ENCODE measurements at regions not wholly inside any gene's neighbourhood (a gene's known extent, or its start where the extent isn't known, plus 50 kb on each side); places are given as distances from the start of the nearest gene placed in this dataset.

- no peak overlapping the region for H3K4me2 ChIP-seq
- no peaks in the 10 kb centered on the region for H4K20me1 ChIP-seq (ENCODE audit: insufficient read depth)
- WGBS (ENCODE audit: low lambda C conversion rate): 89% methylated on average over 1 of the region's 1 CpG
- no peaks in the 10 kb centered on the region for H3K79me2 ChIP-seq (ENCODE audit: insufficient read depth)
- CTCF ChIA-PET: no interaction called here
- H3K4me3 ChIP-seq (ENCODE audit: low read depth in 2 of 2, low read length in 1 of 2): no peak overlapping the region
- H3K36me3 ChIP-seq (replicated peaks in 1 of 2; ENCODE audit: control insufficient read depth in 1 of 2, insufficient read depth in 2 of 2, low read length in 1 of 2): no peaks in the 10 kb centered on the region
- H3K27me3 ChIP-seq (ENCODE audit: insufficient read depth): no peaks in the 10 kb centered on the region; the same call in 1 of the 2 replicates
- no peaks in the 10 kb centered on the region for H3K9me2 ChIP-seq
- peaks cover 0 to 6% of the 10 kb centered on the region in 2 experiments; a peak in 1 of 4 replicates for H3K4me1 ChIP-seq (ENCODE audit: control insufficient read depth in 1 of 2, insufficient read depth in 2 of 2, low read depth in 1 of 2, low read length in 1 of 2)
- POLR2A ChIA-PET: no interaction called here
- no peaks in the 10 kb centered on the region for H3F3A ChIP-seq (replicated peaks; ENCODE audit: insufficient read depth)
- no peak overlapping the region for H2AFZ ChIP-seq (ENCODE audit: low read depth)
- no peak for DNase-seq
- TF ChIP-seq GABPA (IDR thresholded peaks at IDR 0.05; ENCODE audit: low read depth) (no peak), MAX (IDR thresholded peaks at IDR 0.05; ENCODE audit: low read depth) (no peak), RXRA (IDR thresholded peaks at IDR 0.05; ENCODE audit: borderline replicate concordance, low read depth) (no peak), RAD21 (IDR thresholded peaks at IDR 0.05; ENCODE audit: low read length) (no peak), FOXM1 (IDR thresholded peaks at IDR 0.05; ENCODE audit: low read depth) (no peak), CTCF (IDR thresholded peaks at IDR 0.05) (no peak), TAF1 (IDR thresholded peaks at IDR 0.05; ENCODE audit: borderline replicate concordance, low read depth, low read length) (no peak), CHD2 (IDR thresholded peaks at IDR 0.05; ENCODE audit: low read length, partially characterized antibody) (no peak), SIN3A (IDR thresholded peaks at IDR 0.05; ENCODE audit: borderline replicate concordance, low read depth, low read length) (no peak), EZH2phosphoT487 (IDR thresholded peaks at IDR 0.05; ENCODE audit: borderline replicate concordance, low read depth) (no peak), YY1 (IDR thresholded peaks at IDR 0.05; ENCODE audit: low read depth) (no peak), RCOR1 (IDR thresholded peaks at IDR 0.05; ENCODE audit: low read length) (no peak), JUND (IDR thresholded peaks at IDR 0.05) (no peak), NRF1 (IDR thresholded peaks at IDR 0.05; ENCODE audit: low read depth, low read length) (no peak), TCF12 (IDR thresholded peaks at IDR 0.05) (no peak), MEF2A (IDR thresholded peaks at IDR 0.05; ENCODE audit: borderline replicate concordance, low read depth) (no peak), NFIC (IDR thresholded peaks at IDR 0.05; ENCODE audit: borderline replicate concordance) (no peak), FOSL2 (IDR thresholded peaks at IDR 0.05; ENCODE audit: borderline replicate concordance, low read depth) (no peak), PBX3 (IDR thresholded peaks at IDR 0.05) (no peak), IRF3 (IDR thresholded peaks at IDR 0.05; ENCODE audit: low read depth, low read length) (no peak)
- H3K9me3 ChIP-seq: no peaks in the 10 kb centered on the region
- H3K9ac ChIP-seq: no peak overlapping the region
- no peak overlapping the region for H3K27ac ChIP-seq (ENCODE audit: low read depth in 2 of 2, low read length in 1 of 2)
These were observed 101.9 kb upstream of the HABP2 start for GRCh38 chr10:113450906-113451305.
